Keratinocyte (primary cell): ENCODE measurements at regions not wholly inside any gene's neighbourhood (a gene's known extent, or its start where the extent isn't known, plus 50 kb on each side); places are given as distances from the start of the nearest gene placed in this dataset.

Experiments used
- DNase-seq: peaks from one replicate; pipeline ENCODE4 v3.0.0-alpha.2; 2011; ENCODE audit warnings: low read depth, missing footprints, low spot score
- FAIRE-seq: peaks from 2 replicates; lab custom pipeline; 2011; peaks lifted over from hg19 to GRCh38; lab: Jason Lieb, UNC
- H2AFZ ChIP-seq: 2 replicates; pipeline ENCODE4 v1.6.0; 2012; ENCODE audit warnings: low read length, control low read depth, inconsistent platforms; ENCODE audit not compliant: control insufficient read depth
- H3K27ac ChIP-seq: 2 replicates; pipeline ENCODE4 v1.5.1; 2011; ENCODE audit warnings: low read length; ENCODE audit not compliant: control insufficient read depth, insufficient read depth
- H3K27me3 ChIP-seq: 3 replicates; pipeline ENCODE4 v1.6.0; 2011; ENCODE audit warnings: low read length; ENCODE audit not compliant: control insufficient read depth, insufficient read depth; ENCODE audit errors: extremely low read depth
- H3K36me3 ChIP-seq, 2 experiments: 2 replicates in 1 of 2; 3 replicates in 1 of 2; pipeline ENCODE4 v1.5.1; 2011; ENCODE audit warnings: low read length in 2 of 2, mild to moderate bottlenecking in 1 of 2; ENCODE audit not compliant: control insufficient read depth in 2 of 2, insufficient read depth in 2 of 2; ENCODE audit errors: extremely low read depth in 1 of 2
- H3K4me1 ChIP-seq: 3 replicates; pipeline ENCODE4 v1.5.1; 2011; ENCODE audit warnings: low read length; ENCODE audit not compliant: control insufficient read depth, insufficient read depth; ENCODE audit errors: extremely low read depth
- H3K4me2 ChIP-seq: 3 replicates; pipeline ENCODE4 v1.6.0; 2011; ENCODE audit warnings: low read depth, low read length; ENCODE audit not compliant: control insufficient read depth, insufficient read depth; ENCODE audit errors: extremely low read depth
- H3K4me3 ChIP-seq, 3 experiments: fragments of 200-600 bp in 1 of 3; sonication (generic) in 1 of 3; 2 replicates in 2 of 3; 3 replicates in 1 of 3; pipeline ENCODE4 v1.5.1; 2011 to 2016; ENCODE audit warnings: low read length in 3 of 3, mild to moderate bottlenecking in 3 of 3, control low read depth in 2 of 3, inconsistent platforms in 1 of 3, low read depth in 1 of 3, mixed read lengths in 1 of 3, mixed run types in 1 of 3, moderate library complexity in 1 of 3; ENCODE audit not compliant: control insufficient read depth in 2 of 3, insufficient read depth in 2 of 3; ENCODE audit errors: extremely low read depth in 1 of 3
- H3K79me2 ChIP-seq: 2 replicates; pipeline ENCODE4 v1.6.0; 2012; ENCODE audit warnings: low read length; ENCODE audit not compliant: control insufficient read depth, insufficient read depth
- H3K9ac ChIP-seq: 3 replicates; pipeline ENCODE4 v1.6.0; 2011; ENCODE audit warnings: low read length; ENCODE audit not compliant: control insufficient read depth, insufficient read depth; ENCODE audit errors: extremely low read depth
- H3K9me1 ChIP-seq: 3 replicates; pipeline ENCODE4 v1.6.0; 2011; ENCODE audit warnings: low read length; ENCODE audit not compliant: control insufficient read depth, insufficient read depth; ENCODE audit errors: extremely low read depth
- H3K9me3 ChIP-seq: 2 replicates; pipeline ENCODE4 v1.5.1; 2012; ENCODE audit warnings: low read depth, low read length; ENCODE audit not compliant: control insufficient read depth
- H4K20me1 ChIP-seq: 3 replicates; pipeline ENCODE4 v1.6.0; 2011; ENCODE audit warnings: low read length; ENCODE audit not compliant: control insufficient read depth, insufficient read depth; ENCODE audit errors: extremely low read depth
- EZH2 ChIP-seq: IDR thresholded peaks from one replicate; pipeline ENCODE4 v1.6.1; 2012; ENCODE audit warnings: inconsistent platforms, mild to moderate bottlenecking, low read length, moderate library complexity
- dilution Hi-C: fragments of 300-500 bp; cut with MboI; formaldehyde crosslinking; loops from one replicate; pipeline ENCODE4 v1.7.0; 2020; ENCODE audit warnings: low sequenced_read_pairs; ENCODE audit not compliant: extremely low pct_ligation_motif_present
- TF ChIP-seq, protein P1 (sequence below), 3 experiments: IDR thresholded peaks in 1 of 3; conservative IDR thresholded peaks in 1 of 3; optimal IDR thresholded peaks in 1 of 3; 2 replicates in 2 of 3; 3 replicates in 1 of 3; pipeline versions ENCODE3 to v1.5.1; 2011; ENCODE audit warnings: low read length in 3 of 3, mild to moderate bottlenecking in 3 of 3, moderate library complexity in 2 of 3, control low read depth in 1 of 3, inconsistent platforms in 1 of 3; ENCODE audit not compliant: insufficient read depth in 2 of 3; ENCODE audit errors: extremely low read depth in 1 of 3

DNA sequence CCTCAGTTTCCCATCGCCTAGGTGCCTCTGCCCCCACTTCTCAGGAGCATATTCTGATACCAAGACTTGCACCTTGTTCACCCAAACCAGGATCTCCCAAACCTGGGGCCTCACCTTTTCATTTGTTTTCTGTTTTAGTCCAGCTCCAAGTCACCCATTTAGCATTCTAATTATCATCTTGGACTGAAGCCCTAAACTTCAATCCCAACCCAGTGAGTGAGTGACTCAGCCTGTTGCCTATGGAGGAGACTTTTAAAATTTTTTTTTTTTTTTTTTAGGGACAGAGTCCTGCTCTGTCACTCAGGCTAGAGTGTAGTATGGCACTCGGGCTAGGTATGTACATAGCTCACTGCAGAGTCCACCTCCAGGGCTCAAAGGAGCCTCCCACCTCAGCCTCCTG, 378.9 kb upstream of the AUTS2 start:
- no peak for TF ChIP-seq EZH2
- TF ChIP-seq, protein P1, sequence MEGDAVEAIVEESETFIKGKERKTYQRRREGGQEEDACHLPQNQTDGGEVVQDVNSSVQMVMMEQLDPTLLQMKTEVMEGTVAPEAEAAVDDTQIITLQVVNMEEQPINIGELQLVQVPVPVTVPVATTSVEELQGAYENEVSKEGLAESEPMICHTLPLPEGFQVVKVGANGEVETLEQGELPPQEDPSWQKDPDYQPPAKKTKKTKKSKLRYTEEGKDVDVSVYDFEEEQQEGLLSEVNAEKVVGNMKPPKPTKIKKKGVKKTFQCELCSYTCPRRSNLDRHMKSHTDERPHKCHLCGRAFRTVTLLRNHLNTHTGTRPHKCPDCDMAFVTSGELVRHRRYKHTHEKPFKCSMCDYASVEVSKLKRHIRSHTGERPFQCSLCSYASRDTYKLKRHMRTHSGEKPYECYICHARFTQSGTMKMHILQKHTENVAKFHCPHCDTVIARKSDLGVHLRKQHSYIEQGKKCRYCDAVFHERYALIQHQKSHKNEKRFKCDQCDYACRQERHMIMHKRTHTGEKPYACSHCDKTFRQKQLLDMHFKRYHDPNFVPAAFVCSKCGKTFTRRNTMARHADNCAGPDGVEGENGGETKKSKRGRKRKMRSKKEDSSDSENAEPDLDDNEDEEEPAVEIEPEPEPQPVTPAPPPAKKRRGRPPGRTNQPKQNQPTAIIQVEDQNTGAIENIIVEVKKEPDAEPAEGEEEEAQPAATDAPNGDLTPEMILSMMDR (optimal IDR thresholded peaks at IDR 0.05 in 1 of 3, IDR thresholded peaks at IDR 0.05 in 1 of 3, conservative IDR thresholded peaks at IDR 0.05 in 1 of 3; ENCODE audit: extremely low read depth in 1 of 3, insufficient read depth in 2 of 3, low read length in 3 of 3) = no peak
- H3K36me3 ChIP-seq = no peaks in the 10 kb centered on the region
- no peak overlapping the region for H3K9ac ChIP-seq
- no peak overlapping the region for H3K27ac ChIP-seq
- H4K20me1 ChIP-seq = no peaks in the 10 kb centered on the region
- FAIRE-seq (no peak), DNase-seq (no peak)
- dilution Hi-C loops = no loop called here
- no peaks in the 10 kb centered on the region for H3K27me3 ChIP-seq
- H3K4me2 ChIP-seq = no peak overlapping the region
- H3K4me3 ChIP-seq = no peak overlapping the region
- no peak overlapping the region for H2AFZ ChIP-seq
- no peaks in the 10 kb centered on the region for H3K79me2 ChIP-seq
- peaks cover under 1% of the 10 kb centered on the region for H3K9me3 ChIP-seq
- no peaks in the 10 kb centered on the region for H3K9me1 ChIP-seq
- H3K4me1 ChIP-seq = no peaks in the 10 kb centered on the region

DNA sequence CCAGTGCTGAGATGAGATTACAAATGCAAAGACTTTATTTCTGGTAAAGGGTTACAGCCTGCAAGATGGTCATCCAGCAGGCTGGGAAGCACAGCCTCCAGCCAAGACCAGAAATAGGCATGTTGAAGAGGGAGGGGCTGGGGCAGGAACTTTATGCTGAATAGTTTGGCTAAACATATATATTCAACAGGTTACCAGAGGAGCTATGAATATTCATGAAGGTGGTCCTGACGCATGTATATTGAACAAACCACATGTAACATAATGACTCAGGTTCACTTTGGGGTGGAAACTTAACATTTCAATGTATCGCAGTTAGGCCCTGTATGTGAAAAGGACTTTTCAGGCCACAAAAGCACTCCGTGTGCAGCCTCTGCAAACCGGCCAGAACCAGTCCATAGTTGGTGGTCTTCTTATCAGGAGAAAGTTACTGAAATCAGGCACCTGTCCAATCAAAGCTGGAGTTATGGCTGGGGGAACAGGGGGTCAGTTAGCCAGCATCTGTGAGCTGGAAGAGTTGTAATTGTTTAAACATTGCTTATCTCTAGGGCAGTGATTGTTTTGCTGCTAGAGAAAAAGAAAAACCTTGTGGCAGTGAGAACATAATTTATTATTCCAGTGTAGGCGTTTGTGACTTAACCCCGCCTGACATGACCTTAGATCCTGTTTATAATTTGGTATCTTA, 372.9 kb upstream of the AUTS2 start:
- TF ChIP-seq, protein P1 (optimal IDR thresholded peaks at IDR 0.05 in 1 of 3, IDR thresholded peaks at IDR 0.05 in 1 of 3, conservative IDR thresholded peaks at IDR 0.05 in 1 of 3; ENCODE audit: extremely low read depth in 1 of 3, insufficient read depth in 2 of 3, low read length in 3 of 3) = no peak
- no peak for TF ChIP-seq EZH2
- no peaks in the 10 kb centered on the region for H3K4me1 ChIP-seq
- dilution Hi-C loops = no loop called here
- no peaks in the 10 kb centered on the region for H4K20me1 ChIP-seq
- no peak overlapping the region for H2AFZ ChIP-seq
- no peak overlapping the region for H3K9ac ChIP-seq
- no peaks in the 10 kb centered on the region for H3K36me3 ChIP-seq
- no peak overlapping the region for H3K4me3 ChIP-seq
- H3K9me3 ChIP-seq = peaks cover 3% of the 10 kb centered on the region
- FAIRE-seq (no peak), DNase-seq (no peak)
- no peak overlapping the region for H3K4me2 ChIP-seq
- no peaks in the 10 kb centered on the region for H3K27me3 ChIP-seq
- H3K27ac ChIP-seq = no peak overlapping the region
- H3K79me2 ChIP-seq = no peaks in the 10 kb centered on the region
- no peaks in the 10 kb centered on the region for H3K9me1 ChIP-seq
